ENCODE measurements at regions not wholly inside any gene's neighbourhood (a gene's known extent, or its start where the extent isn't known, plus 50 kb on each side); places are given as distances from the start of the nearest gene placed in this dataset.

- H3K4me1 ChIP-seq (ENCODE audit: insufficient read depth, low read length), result no peaks in the 10 kb centered on the region
- no peak overlapping the region for H3K4me2 ChIP-seq (ENCODE audit: low read depth, low read length)
- no peaks in the 10 kb centered on the region for H3K27me3 ChIP-seq (ENCODE audit: control insufficient read depth in 1 of 2, insufficient read depth in 2 of 2, low read length in 2 of 2)
- ChIA-PET POLR2A (no interaction called here), CTCF (ENCODE audit: low intra/inter-chr PET ratio, low total read pairs) (no interaction called here)
- DNase-seq (ENCODE audit: low spot score) (no peak), FAIRE-seq (no peak), ATAC-seq (no peak)
- H3K36me3 ChIP-seq (replicated peaks in 1 of 2; ENCODE audit: control insufficient read depth in 1 of 2, insufficient read depth in 2 of 2, low read length in 2 of 2), result no peaks in the 10 kb centered on the region
- no peaks in the 10 kb centered on the region for H4K20me1 ChIP-seq (ENCODE audit: insufficient read depth, low read length)
- no peak overlapping the region for H3K4me3 ChIP-seq (replicated peaks in 1 of 3; ENCODE audit: insufficient read depth in 1 of 3, low read depth in 2 of 3, low read length in 3 of 3)
- no peak overlapping the region for H2AFZ ChIP-seq (ENCODE audit: low read length)
- H3K79me2 ChIP-seq (ENCODE audit: insufficient read depth, low read length), result no peaks in the 10 kb centered on the region
- intact Hi-C loops (cut with micrococcal nuclease; ENCODE audit: unreplicated experiment), result no loop called here
- no peak overlapping the region for H3K27ac ChIP-seq (ENCODE audit: extremely low read length, insufficient read depth, low read length)
- no peak for TF ChIP-seq STAT6 (CRISPR knock-in tag; IDR thresholded peaks at IDR 0.05; ENCODE audit: borderline replicate concordance)
- no peak for TF ChIP-seq ZNF883 (CRISPR knock-in tag; IDR thresholded peaks at IDR 0.05; ENCODE audit: not compliant biosample characterization)
- no peak for TF ChIP-seq KDM4B (CRISPR knock-in tag; IDR thresholded peaks at IDR 0.05)
- TF ChIP-seq ZKSCAN1 (IDR thresholded peaks at IDR 0.05; ENCODE audit: low read length), result no peak
- no peak for TF ChIP-seq ZNF326 (CRISPR knock-in tag; IDR thresholded peaks at IDR 0.05; ENCODE audit: borderline replicate concordance)
- TF ChIP-seq PHF20 (CRISPR knock-in tag; IDR thresholded peaks at IDR 0.05), result no peak
- TF ChIP-seq MIER3 (CRISPR knock-in tag; IDR thresholded peaks at IDR 0.05; ENCODE audit: borderline replicate concordance), result no peak
- TF ChIP-seq ZNF740 (CRISPR knock-in tag; IDR thresholded peaks at IDR 0.05), result no peak
- TF ChIP-seq GZF1 (CRISPR knock-in tag; IDR thresholded peaks at IDR 0.05), result no peak
- no peak for TF ChIP-seq RBM39 (IDR thresholded peaks at IDR 0.05; ENCODE audit: low read depth, low read length, poor library complexity, severe bottlenecking)
- TF ChIP-seq ZBTB37 (CRISPR knock-in tag; IDR thresholded peaks at IDR 0.05), result no peak
- TF ChIP-seq SMAD3 (CRISPR knock-in tag; IDR thresholded peaks at IDR 0.05), result no peak
- TF ChIP-seq NFIC (IDR thresholded peaks at IDR 0.05; ENCODE audit: low read length), result no peak
- TF ChIP-seq REST (IDR thresholded peaks at IDR 0.05; ENCODE audit: borderline replicate concordance in 1 of 2, low read depth in 1 of 2, low read length in 2 of 2), result no peak
- no peak for TF ChIP-seq ZNF569 (CRISPR knock-in tag; IDR thresholded peaks at IDR 0.05; ENCODE audit: borderline replicate concordance)
- no peak for TF ChIP-seq ZSCAN9 (CRISPR knock-in tag; IDR thresholded peaks at IDR 0.05; ENCODE audit: borderline replicate concordance)
- TF ChIP-seq MLLT10 (CRISPR knock-in tag; IDR thresholded peaks at IDR 0.05), result no peak
- no peaks in the 10 kb centered on the region for H3K9me3 ChIP-seq (ENCODE audit: low read length)
- BruUV-seq (replicated peaks), result no TSS peak
- H3K9ac ChIP-seq (ENCODE audit: insufficient read depth, low read depth, low read length), result no peak overlapping the region
- in situ Hi-C loops (cut with HindIII; ENCODE audit: extremely low pct_ligation_motif_present, low pct_unique_long_range_greater_than_20kb), result no loop called here
These were observed 81.5 kb upstream of the PTPN13 start for GRCh38 chr4:86512631-86513030.
